Activated CD4-positive, alpha-beta T cell treated with anti-CD3 and anti-CD28 coated beads, Interleukin-2, amount 10 ng/mL, durations not matched to agents 7 days and 5 days (primary cell): ENCODE measurements at regions not wholly inside any gene's neighbourhood (a gene's known extent, or its start where the extent isn't known, plus 50 kb on each side); places are given as distances from the start of the nearest gene placed in this dataset.

Source experiments
- CTCF ChIA-PET: fragments of 350-600 bp; sonication (Branson Sonifier 250); formaldehyde crosslinking; loops from one replicate; lab custom pipeline; 2021; ENCODE audit warnings: antibody characterized with exemption; lab: Charles Lee
- POLR2A ChIA-PET: fragments of 350-600 bp; sonication (Branson Sonifier 250); formaldehyde crosslinking; loops from one replicate; lab custom pipeline; 2021; ENCODE audit warnings: antibody characterized with exemption; lab: Charles Lee
- DNase-seq: peaks from one replicate; pipeline ENCODE4 v3.0.0-alpha.2; 2020
- H3K27ac Mint-ChIP-seq: one replicate; pipeline ENCODE4 v1.8.0; 2021; ENCODE audit warnings: mild to moderate bottlenecking, moderate library complexity, mixed read lengths
- H3K27me3 Mint-ChIP-seq: one replicate; pipeline ENCODE4 v1.8.0; 2021; ENCODE audit warnings: mixed read lengths
- H3K36me3 Mint-ChIP-seq: one replicate; pipeline ENCODE4 v1.8.0; 2021; ENCODE audit warnings: low read depth, mixed read lengths
- H3K4me1 Mint-ChIP-seq: one replicate; pipeline ENCODE4 v1.8.0; 2021; ENCODE audit warnings: mixed read lengths
- H3K4me3 Mint-ChIP-seq: one replicate; pipeline ENCODE4 v1.8.0; 2021; ENCODE audit warnings: mild to moderate bottlenecking, moderate library complexity, mixed read lengths
- H3K9me3 Mint-ChIP-seq: one replicate; pipeline ENCODE4 v1.8.0; 2021; ENCODE audit warnings: mixed read lengths

DNA sequence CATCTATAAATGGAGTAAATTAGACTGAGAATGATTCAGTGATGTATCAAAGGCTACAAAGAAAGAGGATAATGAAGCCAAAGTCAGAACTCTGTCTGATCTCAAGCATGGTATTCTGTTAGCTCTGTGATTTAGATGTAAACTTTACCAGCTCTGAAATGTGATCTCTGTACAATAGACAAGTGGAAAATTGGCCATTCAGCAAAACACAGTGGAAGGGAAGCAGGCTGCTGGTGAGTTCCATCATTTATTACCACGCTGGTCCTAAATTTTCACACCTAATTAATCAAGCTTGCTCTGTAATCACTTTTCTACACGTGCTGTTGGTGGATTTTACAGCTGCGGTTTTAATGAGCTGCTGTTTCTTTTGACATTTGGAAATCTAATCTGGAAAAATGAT lies 145.1 kb upstream of the OPCML start:
- ChIA-PET CTCF (interaction anchor here (0.7 kb wide), 2 partner anchors 8 to 274 kb away, joined by 3 read pairs; no protein-coding TSS in a partner anchor), POLR2A (no interaction called here)
- H3K9me3 Mint-ChIP-seq: no peaks in the 10 kb centered on the region
- H3K4me1 Mint-ChIP-seq: no peaks in the 10 kb centered on the region
- H3K36me3 Mint-ChIP-seq: no peaks in the 10 kb centered on the region
- no peak overlapping the region for H3K27ac Mint-ChIP-seq
- H3K27me3 Mint-ChIP-seq: peaks cover 2% of the 10 kb centered on the region
- H3K4me3 Mint-ChIP-seq: no peak overlapping the region
- DNase-seq: no peak

DNA sequence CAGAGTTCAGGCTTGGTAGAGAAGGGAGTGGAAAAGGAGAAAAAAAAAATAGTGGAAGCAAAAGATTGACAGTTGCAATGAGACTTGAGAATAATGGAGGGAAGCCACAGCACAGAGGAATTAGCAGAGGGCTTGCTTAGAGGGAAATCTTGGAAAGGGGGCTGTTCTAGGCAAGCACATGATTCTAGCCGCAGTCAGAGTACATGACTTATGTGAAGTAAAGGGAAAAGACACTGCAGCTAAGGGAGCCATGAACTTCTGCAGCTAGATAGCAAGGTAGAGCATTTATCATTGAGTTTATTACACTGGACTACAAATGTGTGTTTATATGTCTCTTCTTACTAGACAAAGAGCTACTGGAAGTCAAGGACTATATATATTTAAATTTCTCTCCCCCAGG lies 144.0 kb upstream of the OPCML start:
- no peaks in the 10 kb centered on the region for H3K9me3 Mint-ChIP-seq
- DNase-seq: no peak
- no peaks in the 10 kb centered on the region for H3K27me3 Mint-ChIP-seq
- no peaks in the 10 kb centered on the region for H3K36me3 Mint-ChIP-seq
- CTCF ChIA-PET: no interaction called here
- no peak overlapping the region for H3K4me3 Mint-ChIP-seq
- POLR2A ChIA-PET: no interaction called here
- no peak overlapping the region for H3K27ac Mint-ChIP-seq
- no peaks in the 10 kb centered on the region for H3K4me1 Mint-ChIP-seq

GRCh38 chr11:133669371-133670053 lies 137.2 kb upstream of the OPCML start:
- POLR2A ChIA-PET: no interaction called here
- Mint-ChIP-seq H3K4me3 (no peak overlapping the region), H3K27me3 (no peaks in the 10 kb centered on the region), H3K36me3 (no peaks in the 10 kb centered on the region), H3K27ac (no peak overlapping the region), H3K9me3 (no peaks in the 10 kb centered on the region), H3K4me1 (no peaks in the 10 kb centered on the region)
- CTCF ChIA-PET: interaction anchor here (0.5 kb wide), 1 partner anchor 8 kb away, joined by 3 read pairs; no protein-coding TSS in a partner anchor
- no peak for DNase-seq

- no peak for DNase-seq
- Mint-ChIP-seq H3K27me3 (no peaks in the 10 kb centered on the region), H3K36me3 (no peaks in the 10 kb centered on the region), H3K9me3 (no peaks in the 10 kb centered on the region), H3K4me1 (no peaks in the 10 kb centered on the region), H3K27ac (no peak overlapping the region), H3K4me3 (no peak overlapping the region)
- CTCF ChIA-PET: no interaction called here
- POLR2A ChIA-PET: no interaction called here
These were observed 131.1 kb upstream of the OPCML start for GRCh38 chr11:133663135-133663985.

GRCh38 chr11:133661846-133662245 lies 129.5 kb upstream of the OPCML start:
- H3K4me1 Mint-ChIP-seq: no peaks in the 10 kb centered on the region
- no peak for DNase-seq
- H3K27ac Mint-ChIP-seq: no peak overlapping the region
- no peak overlapping the region for H3K4me3 Mint-ChIP-seq
- ChIA-PET CTCF (no interaction called here), POLR2A (no interaction called here)
- H3K9me3 Mint-ChIP-seq: no peaks in the 10 kb centered on the region
- H3K36me3 Mint-ChIP-seq: no peaks in the 10 kb centered on the region
- H3K27me3 Mint-ChIP-seq: no peaks in the 10 kb centered on the region

GRCh38 chr11:133660202-133660568 lies 127.9 kb upstream of the OPCML start:
- Mint-ChIP-seq H3K4me3 (no peak overlapping the region), H3K9me3 (no peaks in the 10 kb centered on the region), H3K27ac (no peak overlapping the region), H3K27me3 (no peaks in the 10 kb centered on the region), H3K4me1 (no peaks in the 10 kb centered on the region), H3K36me3 (no peaks in the 10 kb centered on the region)
- DNase-seq: no peak
- CTCF ChIA-PET: no interaction called here
- POLR2A ChIA-PET: no interaction called here

GRCh38 chr11:133659538-133660201 lies 127.4 kb upstream of the OPCML start:
- Mint-ChIP-seq H3K27ac (no peak overlapping the region), H3K27me3 (no peaks in the 10 kb centered on the region), H3K36me3 (no peaks in the 10 kb centered on the region), H3K9me3 (no peaks in the 10 kb centered on the region), H3K4me1 (no peaks in the 10 kb centered on the region), H3K4me3 (no peak overlapping the region)
- ChIA-PET POLR2A (no interaction called here), CTCF (no interaction called here)
- DNase-seq: no peak

GRCh38 chr11:133657054-133657453 lies 124.8 kb upstream of the OPCML start:
- CTCF ChIA-PET: no interaction called here
- no peak overlapping the region for H3K27ac Mint-ChIP-seq
- POLR2A ChIA-PET: no interaction called here

GRCh38 chr11:133656082-133656635 lies 123.9 kb upstream of the OPCML start:
- Mint-ChIP-seq H3K27ac (no peak overlapping the region), H3K4me3 (no peak overlapping the region), H3K27me3 (no peaks in the 10 kb centered on the region), H3K4me1 (no peaks in the 10 kb centered on the region), H3K9me3 (no peaks in the 10 kb centered on the region), H3K36me3 (no peaks in the 10 kb centered on the region)
- POLR2A ChIA-PET: no interaction called here
- DNase-seq: no peak
- CTCF ChIA-PET: interaction anchor here (0.7 kb wide), 1 partner anchor 140 kb away, joined by 3 read pairs; no protein-coding TSS in a partner anchor

More at GRCh38 chr11:133657054-133657453, 124.8 kb upstream of the OPCML start:
- no peak for DNase-seq
- Mint-ChIP-seq H3K36me3 (no peaks in the 10 kb centered on the region), H3K4me3 (no peak overlapping the region), H3K27me3 (no peaks in the 10 kb centered on the region), H3K9me3 (no peaks in the 10 kb centered on the region), H3K4me1 (no peaks in the 10 kb centered on the region)

DNA sequence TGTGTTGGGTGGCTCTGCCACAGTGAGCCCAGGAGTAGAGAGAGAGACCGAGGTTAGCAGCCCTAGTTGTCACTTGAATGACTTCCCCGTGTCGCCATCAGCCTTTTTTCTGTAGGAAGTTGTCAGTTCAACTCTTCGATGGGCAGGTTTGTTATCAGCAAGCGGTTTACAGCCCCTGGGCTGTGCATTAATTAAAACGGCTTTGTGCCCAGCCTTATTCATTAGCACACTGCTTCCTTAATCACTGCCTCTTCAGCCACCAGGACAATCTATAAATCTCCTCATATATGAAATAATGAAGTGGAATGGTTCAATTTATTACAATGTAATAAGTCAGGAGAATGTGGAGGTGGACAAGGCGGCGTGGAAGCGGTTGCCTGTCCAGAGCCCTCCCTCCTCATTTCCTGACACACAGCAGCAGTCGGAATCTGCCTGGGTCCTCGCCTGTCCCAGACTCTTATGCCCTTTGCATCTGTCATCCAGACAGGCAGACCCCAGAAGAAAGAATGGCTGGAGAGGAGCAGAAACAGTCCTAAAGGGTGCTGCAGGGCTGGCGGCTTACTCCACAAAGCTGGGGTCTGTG lies 122.4 kb upstream of the OPCML start:
- DNase-seq: no peak
- Mint-ChIP-seq H3K27ac (no peak overlapping the region), H3K9me3 (no peaks in the 10 kb centered on the region), H3K27me3 (no peaks in the 10 kb centered on the region), H3K4me1 (no peaks in the 10 kb centered on the region), H3K4me3 (no peak overlapping the region), H3K36me3 (no peaks in the 10 kb centered on the region)
- CTCF ChIA-PET: no interaction called here
- POLR2A ChIA-PET: no interaction called here

GRCh38 chr11:133653336-133653735 lies 121.0 kb upstream of the OPCML start:
- Mint-ChIP-seq H3K27ac (no peak overlapping the region), H3K36me3 (no peaks in the 10 kb centered on the region), H3K4me1 (no peaks in the 10 kb centered on the region), H3K9me3 (no peaks in the 10 kb centered on the region), H3K27me3 (no peaks in the 10 kb centered on the region), H3K4me3 (no peak overlapping the region)
- POLR2A ChIA-PET: no interaction called here
- DNase-seq: no peak
- CTCF ChIA-PET: no interaction called here

DNA sequence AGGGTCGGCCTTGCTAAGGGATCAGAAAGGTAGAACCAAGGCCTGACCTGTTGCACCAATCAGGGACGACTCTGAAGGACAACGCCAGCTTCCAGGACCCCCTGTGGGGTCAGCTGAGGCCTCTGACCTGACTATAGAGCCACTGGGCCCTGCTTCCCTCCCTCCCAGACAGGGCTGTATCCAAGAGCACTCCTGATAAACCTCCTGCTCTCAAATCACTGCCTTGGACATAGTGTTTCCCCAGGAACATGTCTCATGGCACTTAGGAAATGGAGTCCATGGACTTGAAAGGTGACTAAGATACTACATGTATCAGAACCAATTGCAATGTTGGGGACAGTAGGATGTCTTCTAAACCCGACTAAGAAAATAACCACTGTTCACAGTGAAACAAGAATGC lies 117.8 kb upstream of the OPCML start:
- Mint-ChIP-seq H3K4me3 (no peak overlapping the region), H3K9me3 (no peaks in the 10 kb centered on the region), H3K27ac (no peak overlapping the region), H3K27me3 (no peaks in the 10 kb centered on the region), H3K4me1 (no peaks in the 10 kb centered on the region), H3K36me3 (no peaks in the 10 kb centered on the region)
- no peak for DNase-seq
- CTCF ChIA-PET: no interaction called here
- POLR2A ChIA-PET: no interaction called here
